Stimulated activated naive CD8-positive, alpha-beta T cell treated with anti-CD3 and anti-CD28 coated beads, Interleukin-15, amount 100 ng/mL, for 72 hours (primary cell): ENCODE measurements at regions not wholly inside any gene's neighbourhood (a gene's known extent, or its start where the extent isn't known, plus 50 kb on each side); places are given as distances from the start of the nearest gene placed in this dataset.
A peak's percentile ranks its signal among the peaks of the same experiment; 100 is the strongest.

ENCODE experiments used
- ATAC-seq: fragments of 150-1000 bp; cut with Tn5 transposase; 2 replicates; pipeline ENCODE4 v1.10.0; 2021; ENCODE audit warnings: mild to moderate bottlenecking, moderate library complexity
- DNase-seq, 2 donors: peaks; one replicate each; pipeline ENCODE4 v3.0.0; 2021 to 2022
- H3K27ac Mint-ChIP-seq, 2 donors: one replicate each; pipeline ENCODE4 v1.8.0; 2022; ENCODE audit warnings: mild to moderate bottlenecking in 2 of 2, mixed read lengths in 2 of 2, moderate library complexity in 2 of 2
- H3K27me3 Mint-ChIP-seq: one replicate; pipeline ENCODE4 v1.8.0; 2022; ENCODE audit warnings: mixed read lengths
- H3K4me1 Mint-ChIP-seq: one replicate; pipeline ENCODE4 v1.8.0; 2022; ENCODE audit warnings: mild to moderate bottlenecking, mixed read lengths
- H3K4me3 Mint-ChIP-seq, 2 donors: one replicate each; pipeline ENCODE4 v1.8.0; 2022; ENCODE audit warnings: mild to moderate bottlenecking in 2 of 2, mixed read lengths in 2 of 2, moderate library complexity in 1 of 2
- H3K9me3 Mint-ChIP-seq, 2 donors: one replicate each; pipeline ENCODE4 v1.8.0; 2022; ENCODE audit warnings: mixed read lengths in 2 of 2

DNA sequence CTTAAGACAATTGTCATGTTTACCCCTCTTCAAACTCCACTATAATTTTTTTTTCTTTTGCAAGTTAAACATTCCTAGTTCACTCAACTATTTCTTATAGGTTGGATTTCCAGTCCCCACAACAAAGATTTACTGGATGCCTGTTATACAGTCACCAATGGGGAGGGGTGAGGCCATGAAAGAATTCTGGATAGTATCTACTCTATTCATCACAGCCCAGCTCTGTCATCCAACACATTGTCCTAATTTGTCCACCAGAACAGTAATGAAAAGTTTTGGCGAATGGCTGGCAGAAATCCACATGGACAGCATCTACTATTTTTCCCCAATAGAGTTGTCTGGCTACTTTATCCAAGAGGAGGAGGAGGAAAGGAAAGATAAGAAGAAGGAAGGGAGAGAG, 192.7 kb upstream of the S100G start:
- DNase-seq (no peak), ATAC-seq (no peak)
- Mint-ChIP-seq H3K9me3 (no peaks in the 10 kb centered on the region), H3K4me1 (no peaks in the 10 kb centered on the region), H3K4me3 (no peak overlapping the region), H3K27me3 (no peaks in the 10 kb centered on the region), H3K27ac (no peak overlapping the region)

DNA sequence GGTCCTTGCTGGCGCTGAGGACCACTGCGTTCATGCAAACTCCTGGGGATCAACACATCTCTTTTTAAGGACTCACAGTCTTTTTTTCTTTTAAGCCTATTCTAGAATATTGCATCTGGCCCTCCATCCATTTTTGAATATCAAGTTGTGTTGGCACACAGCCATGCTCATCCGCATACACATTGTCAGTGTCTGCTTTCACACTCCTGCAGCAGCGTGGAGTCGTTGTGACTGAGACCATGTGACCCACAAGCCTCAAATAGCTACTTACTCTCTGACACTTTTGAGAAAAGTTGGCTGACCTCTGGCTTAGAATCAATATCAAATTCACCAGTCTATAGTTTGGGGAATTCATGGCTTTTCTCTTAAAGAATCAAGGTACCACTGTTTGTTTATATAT, 191.8 kb upstream of the S100G start:
- DNase-seq = no peak
- Mint-ChIP-seq H3K27ac (no peak overlapping the region), H3K9me3 (no peaks in the 10 kb centered on the region), H3K27me3 (no peaks in the 10 kb centered on the region), H3K4me1 (no peaks in the 10 kb centered on the region), H3K4me3 (no peak overlapping the region)
- no peak for ATAC-seq

DNA sequence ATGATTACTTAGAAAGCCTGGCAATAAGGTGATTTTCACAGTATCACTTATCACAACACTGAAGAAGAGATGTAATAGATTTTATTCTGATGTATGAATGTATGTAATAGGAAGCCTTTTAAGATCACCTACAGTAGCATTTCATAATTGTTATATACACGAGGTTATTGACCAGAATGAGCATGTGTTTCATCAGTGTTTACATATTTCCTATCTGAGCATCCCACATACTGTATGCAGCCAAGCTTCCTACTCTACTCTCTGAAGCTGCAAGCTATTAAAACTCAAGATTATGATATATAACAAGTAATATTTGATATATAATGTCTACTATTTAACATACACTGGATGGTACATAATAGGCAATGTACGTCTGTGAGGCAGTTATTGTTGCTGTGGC, 190.9 kb upstream of the S100G start:
- H3K27me3 Mint-ChIP-seq = no peaks in the 10 kb centered on the region
- DNase-seq (no peak), ATAC-seq (no peak)
- no peaks in the 10 kb centered on the region for H3K4me1 Mint-ChIP-seq
- no peaks in the 10 kb centered on the region for H3K9me3 Mint-ChIP-seq
- no peak overlapping the region for H3K4me3 Mint-ChIP-seq
- H3K27ac Mint-ChIP-seq = no peak overlapping the region

DNA sequence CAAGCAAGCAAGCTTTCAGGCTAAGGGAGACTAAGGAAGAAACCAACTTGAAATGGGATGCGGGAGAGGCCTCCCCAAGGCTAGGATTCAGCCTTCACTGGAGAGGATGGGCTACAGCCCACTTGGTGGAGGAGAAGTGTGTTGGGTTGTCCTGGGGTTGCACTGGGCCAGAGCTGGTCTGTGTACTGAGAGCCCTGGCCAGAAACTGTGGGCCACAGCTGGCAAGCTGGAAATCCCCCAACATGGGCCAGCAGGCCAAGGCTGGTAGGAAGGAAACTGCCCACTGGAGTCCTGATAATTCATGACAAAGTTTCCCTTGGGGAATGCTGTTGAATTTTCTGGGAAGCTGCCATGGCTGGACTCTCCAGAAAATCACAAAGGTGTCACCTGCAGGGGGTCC, 188.0 kb upstream of the S100G start:
- no peak overlapping the region for H3K4me3 Mint-ChIP-seq
- no peaks in the 10 kb centered on the region for H3K9me3 Mint-ChIP-seq
- H3K27ac Mint-ChIP-seq = no peak overlapping the region
- H3K27me3 Mint-ChIP-seq = no peaks in the 10 kb centered on the region
- H3K4me1 Mint-ChIP-seq = no peaks in the 10 kb centered on the region
- ATAC-seq (no peak), DNase-seq (no peak)

DNA sequence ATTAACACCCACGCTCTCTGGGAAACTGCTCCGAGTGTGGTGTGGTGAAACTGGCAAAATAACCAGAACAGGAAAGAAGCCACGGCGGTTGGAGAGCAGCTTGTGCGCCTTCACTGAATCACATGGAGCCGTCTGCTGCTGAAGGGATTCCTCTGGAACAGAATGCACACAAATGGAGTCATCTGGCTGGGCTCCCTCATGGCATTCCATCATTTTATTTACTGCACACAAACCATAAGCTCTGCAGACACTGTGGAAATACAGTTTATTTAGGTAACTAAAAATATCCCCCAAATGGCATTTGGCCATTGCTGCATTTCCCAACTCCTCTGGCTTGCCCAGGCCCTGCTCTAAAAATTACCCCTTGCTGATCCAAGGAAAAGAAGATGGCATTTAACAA, 187.0 kb upstream of the S100G start:
- no peaks in the 10 kb centered on the region for H3K4me1 Mint-ChIP-seq
- ATAC-seq (no peak), DNase-seq (no peak)
- no peak overlapping the region for H3K4me3 Mint-ChIP-seq
- H3K27me3 Mint-ChIP-seq = no peaks in the 10 kb centered on the region
- H3K27ac Mint-ChIP-seq = no peak overlapping the region
- no peaks in the 10 kb centered on the region for H3K9me3 Mint-ChIP-seq

DNA sequence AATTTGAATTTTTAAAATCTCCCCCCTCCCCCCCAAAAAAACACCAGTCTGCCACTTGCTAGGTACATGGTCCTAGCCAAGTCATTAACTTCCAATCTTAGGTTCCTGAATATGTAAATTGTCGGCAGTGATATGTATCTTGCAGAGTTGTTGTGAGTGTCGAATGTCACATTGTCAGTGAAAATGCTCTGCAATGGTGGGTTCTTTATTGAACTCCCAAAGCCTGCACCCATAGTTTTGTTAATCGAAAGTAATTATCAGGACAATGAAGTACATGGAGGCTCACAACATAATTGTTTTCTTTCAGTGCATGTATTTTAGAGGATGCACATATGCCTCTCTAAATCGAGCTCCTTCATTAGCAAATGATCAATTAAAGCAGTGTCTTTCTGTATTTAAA, 185.6 kb upstream of the S100G start:
- H3K27me3 Mint-ChIP-seq = no peaks in the 10 kb centered on the region
- DNase-seq (no peak), ATAC-seq (no peak)
- no peaks in the 10 kb centered on the region for H3K4me1 Mint-ChIP-seq
- H3K9me3 Mint-ChIP-seq = no peaks in the 10 kb centered on the region
- no peak overlapping the region for H3K4me3 Mint-ChIP-seq
- H3K27ac Mint-ChIP-seq = no peak overlapping the region

DNA sequence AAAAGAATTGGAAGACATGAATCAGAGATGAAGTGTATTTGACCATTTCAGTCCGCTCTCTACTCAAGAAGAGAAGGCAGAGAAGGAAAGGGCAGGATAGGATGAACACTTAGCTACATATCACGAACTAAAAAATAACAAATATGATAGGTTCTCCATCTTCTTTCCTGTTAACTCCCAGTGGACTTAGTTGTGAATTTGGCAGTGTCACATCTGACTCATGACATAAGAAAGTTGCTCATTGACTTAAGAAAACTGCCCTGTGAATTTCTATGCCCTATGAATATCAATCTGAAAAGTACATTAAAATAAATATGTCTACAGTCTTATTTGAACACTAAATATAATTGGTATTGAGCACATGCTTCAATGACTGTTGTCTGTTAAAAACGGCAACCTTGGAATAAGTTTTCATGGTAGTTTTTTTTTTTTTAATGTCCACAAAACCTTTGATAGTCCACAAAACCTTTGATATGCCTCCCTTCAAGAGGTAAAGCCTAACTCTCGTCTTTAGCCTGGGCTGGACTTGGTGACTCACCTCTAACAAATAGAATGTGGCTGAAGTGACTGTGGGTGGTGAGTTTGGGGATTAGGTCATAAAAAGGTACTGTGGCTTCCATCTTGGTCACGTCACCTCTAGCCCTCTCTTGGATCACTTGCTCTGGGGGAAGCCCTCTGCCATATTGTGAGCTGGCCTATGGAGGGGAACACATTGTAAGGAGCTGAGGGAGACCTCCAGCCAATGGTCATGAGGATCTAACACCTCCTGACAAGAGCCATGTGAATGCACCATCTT, 184.7 kb upstream of the S100G start:
- ATAC-seq (no peak), DNase-seq (no peak)
- Mint-ChIP-seq H3K27me3 (no peaks in the 10 kb centered on the region), H3K4me1 (no peaks in the 10 kb centered on the region), H3K9me3 (no peaks in the 10 kb centered on the region), H3K27ac (no peak overlapping the region), H3K4me3 (no peak overlapping the region)

DNA sequence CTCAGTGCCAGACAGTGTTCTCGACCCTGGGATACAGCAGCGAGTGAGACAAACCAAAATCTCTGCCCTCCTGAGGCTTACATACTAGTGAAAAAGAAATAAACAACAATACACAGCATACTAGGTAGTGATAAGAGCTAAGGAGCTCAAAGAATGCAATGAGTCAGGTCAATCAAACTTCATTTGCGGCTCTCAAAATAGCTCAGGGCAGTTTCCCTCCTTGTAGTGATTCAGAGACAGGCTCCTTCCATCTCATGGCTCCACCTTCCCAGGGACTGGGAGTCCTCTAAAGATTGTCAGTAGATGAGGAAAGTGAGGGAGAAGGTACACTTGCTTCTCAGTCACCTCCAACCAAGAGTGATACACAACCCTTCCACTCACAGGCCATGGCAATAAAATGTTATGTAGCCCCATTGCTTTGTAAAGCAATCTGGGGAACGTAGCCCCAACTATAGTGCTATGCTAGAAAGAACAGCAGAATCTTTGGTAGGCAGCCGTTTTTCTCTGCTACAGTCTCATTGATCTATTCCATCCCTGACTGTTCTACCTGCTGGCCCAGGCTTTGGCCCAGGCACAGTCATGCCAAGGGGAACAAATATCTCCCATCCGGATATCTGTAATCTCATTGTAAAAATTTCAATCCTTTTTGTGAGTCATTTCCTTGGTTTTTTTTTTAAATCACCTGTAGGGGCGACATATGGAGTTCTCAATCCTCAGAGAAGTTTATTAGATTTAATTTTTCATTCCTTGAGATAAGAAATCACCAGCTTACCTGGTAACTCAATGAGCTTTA, 183.1 kb upstream of the S100G start:
- no peaks in the 10 kb centered on the region for H3K27me3 Mint-ChIP-seq
- no peak for ATAC-seq
- H3K4me1 Mint-ChIP-seq = no peaks in the 10 kb centered on the region
- no peak overlapping the region for H3K27ac Mint-ChIP-seq
- no peaks in the 10 kb centered on the region for H3K9me3 Mint-ChIP-seq
- no peak for DNase-seq
- H3K4me3 Mint-ChIP-seq = no peak overlapping the region

DNA sequence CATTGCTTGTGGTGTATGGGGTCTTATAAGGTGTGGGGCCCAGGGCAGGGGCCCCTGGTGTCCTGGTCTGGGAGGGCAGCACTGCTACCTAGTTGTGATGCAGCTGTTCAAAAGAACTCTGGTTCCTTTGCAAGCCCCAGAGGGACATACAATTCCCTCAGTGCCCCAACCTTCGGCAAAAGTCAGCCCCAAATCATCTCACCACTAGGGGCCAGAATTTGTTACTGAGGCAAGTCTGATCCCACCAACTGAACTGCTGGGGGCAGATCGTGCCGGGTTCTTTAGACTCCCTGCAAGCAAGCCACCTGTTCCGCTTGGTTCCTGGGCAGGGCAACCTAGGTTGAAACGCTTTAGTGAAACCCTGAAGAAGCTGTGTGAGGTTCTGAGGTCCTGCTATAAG, 180.1 kb upstream of the S100G start:
- Mint-ChIP-seq H3K9me3 (no peaks in the 10 kb centered on the region), H3K4me1 (no peaks in the 10 kb centered on the region), H3K4me3 (no peak overlapping the region), H3K27me3 (no peaks in the 10 kb centered on the region), H3K27ac (no peak overlapping the region)
- no peak for ATAC-seq
- no peak for DNase-seq

DNA sequence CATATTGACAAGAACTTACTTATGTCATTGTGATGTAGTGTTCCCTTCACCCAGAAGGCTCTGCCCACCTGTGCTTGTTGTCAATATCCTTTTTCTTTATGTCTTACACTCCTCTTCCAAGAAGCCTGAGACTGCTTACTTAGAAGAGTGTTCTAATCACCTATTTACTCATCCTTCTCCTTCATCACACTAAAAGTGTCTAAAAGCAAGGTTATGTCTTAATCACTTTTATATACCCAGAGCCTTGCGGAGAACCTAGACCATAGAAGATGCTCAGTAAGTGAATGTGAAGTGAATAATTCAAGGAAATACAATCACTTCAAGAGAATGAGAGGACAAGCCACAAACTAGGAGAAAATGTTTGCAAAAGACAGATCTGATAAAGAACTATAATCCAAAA, 177.6 kb upstream of the S100G start:
- no peak for DNase-seq
- H3K4me3 Mint-ChIP-seq = no peak overlapping the region
- no peaks in the 10 kb centered on the region for H3K9me3 Mint-ChIP-seq
- no peak overlapping the region for H3K27ac Mint-ChIP-seq
- no peak for ATAC-seq
- H3K4me1 Mint-ChIP-seq = no peaks in the 10 kb centered on the region
- H3K27me3 Mint-ChIP-seq = no peaks in the 10 kb centered on the region

DNA sequence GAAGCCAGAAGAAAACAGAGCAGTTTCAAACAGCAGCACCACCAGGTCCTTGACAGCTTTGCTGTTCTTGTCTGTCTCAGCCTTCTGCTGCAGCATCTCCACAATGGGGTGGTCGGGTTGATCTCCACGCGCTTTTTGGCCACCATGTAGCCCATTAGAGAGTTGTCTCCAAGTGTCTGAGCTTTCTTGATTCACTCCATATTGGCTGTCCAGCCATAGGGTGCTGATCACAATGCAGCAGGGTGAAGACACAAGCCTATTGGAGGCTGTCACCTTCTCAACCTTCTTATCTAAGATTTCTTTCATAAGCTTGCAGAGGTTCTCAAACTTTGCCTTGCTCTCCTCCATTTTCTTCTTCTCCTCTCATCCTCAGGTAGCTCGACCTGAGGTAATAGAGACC, 175.4 kb upstream of the S100G start:
- no peaks in the 10 kb centered on the region for H3K27me3 Mint-ChIP-seq
- peaks cover 5% of the 10 kb centered on the region for H3K4me1 Mint-ChIP-seq
- no peak overlapping the region for H3K27ac Mint-ChIP-seq
- H3K4me3 Mint-ChIP-seq = no peak overlapping the region
- no peaks in the 10 kb centered on the region for H3K9me3 Mint-ChIP-seq
- DNase-seq (no peak), ATAC-seq (no peak)

DNA sequence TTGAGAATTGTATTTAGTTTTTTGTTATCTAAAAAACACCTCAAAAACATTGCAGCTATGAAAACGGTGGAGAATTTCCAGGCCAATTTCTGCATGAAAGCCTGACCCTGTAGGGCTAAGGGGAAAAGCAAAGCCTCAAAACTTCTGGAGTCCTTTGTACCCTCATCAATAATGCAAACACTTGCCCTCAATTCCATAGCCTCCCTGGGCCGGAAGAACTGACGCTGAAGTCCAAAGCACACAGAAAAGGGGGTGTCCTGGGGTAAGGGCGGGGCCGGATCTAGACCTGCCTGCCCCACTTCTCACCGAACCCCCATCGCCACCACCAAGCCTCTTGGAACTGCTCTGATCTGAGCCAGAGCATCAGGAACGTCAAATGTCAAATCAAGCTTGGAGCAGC, 173.9 kb upstream of the S100G start:
- Mint-ChIP-seq H3K4me3 (no peak overlapping the region), H3K4me1 (peaks cover 8% of the 10 kb centered on the region)

DNA sequence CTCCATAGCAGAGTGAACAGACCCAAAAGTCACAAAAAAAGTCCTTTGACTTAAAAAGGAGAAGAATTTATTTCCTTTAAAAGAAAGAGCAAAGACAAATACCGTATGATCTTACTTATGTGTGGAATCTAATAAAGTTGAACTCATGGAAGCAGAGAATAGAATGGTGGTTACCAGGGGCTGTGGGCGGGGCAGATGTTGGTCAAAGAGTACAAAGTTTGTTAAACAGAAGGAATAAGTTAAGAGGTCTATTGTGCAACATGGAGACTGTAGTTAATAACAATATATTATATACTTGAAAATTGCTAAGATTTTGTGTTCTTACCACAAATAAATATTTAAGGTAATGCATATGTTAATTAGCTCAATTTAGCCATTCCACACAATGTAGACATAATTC, 173.3 kb upstream of the S100G start:
- H3K4me3 Mint-ChIP-seq = no peak overlapping the region
- DNase-seq (no peak), ATAC-seq (no peak)
- no peaks in the 10 kb centered on the region for H3K27me3 Mint-ChIP-seq
- peaks cover 8% of the 10 kb centered on the region for H3K4me1 Mint-ChIP-seq
- H3K27ac Mint-ChIP-seq = no peak overlapping the region
- no peaks in the 10 kb centered on the region for H3K9me3 Mint-ChIP-seq

More for the DNA sequence above, 173.9 kb upstream of the S100G start:
- Mint-ChIP-seq H3K9me3 (no peaks in the 10 kb centered on the region), H3K27ac (no peak overlapping the region), H3K27me3 (no peaks in the 10 kb centered on the region)
- DNase-seq (no peak), ATAC-seq (no peak)

DNA sequence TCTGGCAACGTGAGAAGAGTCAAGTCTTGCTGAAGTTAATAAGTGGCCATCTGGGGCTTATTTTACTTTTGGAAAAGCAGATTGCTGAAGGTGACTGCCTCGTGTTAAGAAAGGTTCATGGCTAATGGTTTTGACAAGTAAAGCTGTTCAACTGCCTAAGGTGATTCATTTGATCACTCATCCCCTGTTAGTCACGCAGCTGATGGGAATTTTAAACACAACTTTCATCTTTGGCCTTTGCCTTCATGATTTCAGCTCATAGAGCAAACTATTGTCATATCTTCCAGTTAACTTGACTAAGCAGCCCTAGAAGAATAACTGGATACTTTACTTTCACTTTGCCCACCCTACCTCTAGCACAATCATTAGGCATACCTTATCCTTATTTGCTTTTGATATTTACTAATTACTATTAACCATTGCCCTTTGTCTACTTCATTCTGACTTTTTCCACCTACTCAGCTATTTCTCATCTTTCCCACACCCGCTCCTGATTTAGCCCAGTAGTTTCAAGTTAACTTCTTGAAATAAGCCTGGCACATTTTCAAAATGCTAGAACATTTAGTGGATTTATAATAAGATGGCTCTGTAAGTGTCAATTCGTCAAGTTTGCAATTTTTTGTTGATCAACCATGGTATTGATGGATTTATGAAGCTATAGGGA, 170.6 kb upstream of the S100G start:
- DNase-seq = no peak
- H3K4me3 Mint-ChIP-seq = peak overlapping the region in 1 of 2 donors; percentile 10
- no peaks in the 10 kb centered on the region for H3K9me3 Mint-ChIP-seq
- H3K4me1 Mint-ChIP-seq = peaks cover 18% of the 10 kb centered on the region
- H3K27ac Mint-ChIP-seq = peak overlapping the region in 1 of 2 donors; percentile 27
- H3K27me3 Mint-ChIP-seq = no peaks in the 10 kb centered on the region
- ATAC-seq = no peak

DNA sequence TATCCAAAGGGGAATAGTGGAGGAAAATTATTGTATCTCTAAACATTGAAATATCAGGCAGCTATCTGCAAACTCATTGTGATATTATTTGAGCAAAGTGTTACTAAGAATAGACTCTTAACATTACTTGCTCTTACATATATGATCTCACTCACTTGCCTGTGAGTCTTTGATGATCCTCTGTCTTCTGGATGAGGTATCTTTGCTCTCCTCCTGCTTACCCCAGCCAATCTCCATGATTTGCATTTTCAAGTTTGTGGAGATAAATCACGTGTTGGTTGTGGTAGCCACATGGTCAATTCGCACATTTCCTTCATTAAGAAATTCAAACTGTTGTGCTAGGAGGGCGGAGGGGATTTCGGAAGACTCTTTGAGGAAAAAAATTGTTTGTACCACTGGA, 169.9 kb upstream of the S100G start:
- Mint-ChIP-seq H3K4me3 (no peak overlapping the region), H3K4me1 (peaks cover 25% of the 10 kb centered on the region), H3K27me3 (no peaks in the 10 kb centered on the region), H3K9me3 (no peaks in the 10 kb centered on the region), H3K27ac (no peak overlapping the region)
- ATAC-seq = no peak
- no peak for DNase-seq

DNA sequence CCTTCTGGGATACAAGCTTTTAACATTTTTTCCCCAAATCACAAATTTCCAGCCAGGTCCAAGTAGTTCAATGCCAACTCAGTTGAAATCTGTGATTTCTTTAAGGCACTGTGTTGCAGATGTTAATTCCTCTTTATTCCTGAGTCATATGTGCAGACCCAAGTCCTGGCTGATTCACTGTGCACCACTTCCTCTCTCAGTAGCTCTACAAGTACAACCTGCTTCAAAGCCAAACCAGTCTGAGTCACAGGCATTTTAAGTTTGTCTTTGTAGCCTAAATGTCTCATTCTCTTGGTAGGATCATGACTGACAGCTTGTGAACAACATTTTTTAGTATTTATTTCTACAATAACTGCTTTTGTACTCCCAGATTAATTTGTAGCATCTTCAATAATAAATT, 165.6 kb upstream of the S100G start:
- no peaks in the 10 kb centered on the region for H3K9me3 Mint-ChIP-seq
- peaks cover 22% of the 10 kb centered on the region for H3K4me1 Mint-ChIP-seq
- DNase-seq (peak; percentile 18 to 41), ATAC-seq (peak; percentile 100)
- no peaks in the 10 kb centered on the region for H3K27me3 Mint-ChIP-seq
- no peak overlapping the region for H3K27ac Mint-ChIP-seq
- no peak overlapping the region for H3K4me3 Mint-ChIP-seq
